GM21825 (cell line): ENCODE measurements at regions not wholly inside any gene's neighbourhood (a gene's known extent, or its start where the extent isn't known, plus 50 kb on each side); places are given as distances from the start of the nearest gene placed in this dataset.

Source experiments
- ATAC-seq: cut with Tn5 transposase; IDR thresholded peaks from one replicate; pipeline ENCODE4 v1.9.1; 2021; ENCODE audit warnings: mild to moderate bottlenecking, moderate library complexity; ENCODE audit not compliant: unreplicated experiment

DNA sequence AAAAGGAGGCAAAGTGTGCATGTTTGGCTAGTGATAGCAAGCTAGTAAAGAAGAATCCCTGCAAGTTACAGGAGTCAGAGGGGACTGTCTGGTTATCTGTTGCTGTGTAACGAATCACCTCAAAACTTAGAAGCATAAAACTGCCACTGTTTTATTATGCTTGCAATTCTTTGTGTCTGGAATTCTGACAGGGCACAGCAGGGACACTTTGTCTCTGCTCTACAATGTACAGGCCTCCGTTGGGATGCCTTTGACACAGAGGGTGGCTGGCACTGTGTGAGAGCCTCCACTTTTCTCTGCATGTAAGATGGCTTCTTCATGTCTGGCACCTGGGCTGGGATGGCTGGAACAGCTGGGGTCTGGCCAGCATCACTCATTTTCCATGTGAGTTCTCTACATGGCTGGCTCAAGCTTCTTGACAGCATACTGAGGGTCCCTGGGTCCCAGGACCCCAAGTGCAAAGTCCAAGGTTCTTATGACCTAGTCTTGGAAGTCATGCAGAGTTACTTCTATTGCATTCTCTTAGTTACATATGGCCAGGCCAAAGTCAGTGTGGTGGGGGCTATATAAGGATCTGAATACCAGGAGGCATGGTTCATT is 276.9 kb downstream of the RPS24 start:
- ATAC-seq = no peak

DNA sequence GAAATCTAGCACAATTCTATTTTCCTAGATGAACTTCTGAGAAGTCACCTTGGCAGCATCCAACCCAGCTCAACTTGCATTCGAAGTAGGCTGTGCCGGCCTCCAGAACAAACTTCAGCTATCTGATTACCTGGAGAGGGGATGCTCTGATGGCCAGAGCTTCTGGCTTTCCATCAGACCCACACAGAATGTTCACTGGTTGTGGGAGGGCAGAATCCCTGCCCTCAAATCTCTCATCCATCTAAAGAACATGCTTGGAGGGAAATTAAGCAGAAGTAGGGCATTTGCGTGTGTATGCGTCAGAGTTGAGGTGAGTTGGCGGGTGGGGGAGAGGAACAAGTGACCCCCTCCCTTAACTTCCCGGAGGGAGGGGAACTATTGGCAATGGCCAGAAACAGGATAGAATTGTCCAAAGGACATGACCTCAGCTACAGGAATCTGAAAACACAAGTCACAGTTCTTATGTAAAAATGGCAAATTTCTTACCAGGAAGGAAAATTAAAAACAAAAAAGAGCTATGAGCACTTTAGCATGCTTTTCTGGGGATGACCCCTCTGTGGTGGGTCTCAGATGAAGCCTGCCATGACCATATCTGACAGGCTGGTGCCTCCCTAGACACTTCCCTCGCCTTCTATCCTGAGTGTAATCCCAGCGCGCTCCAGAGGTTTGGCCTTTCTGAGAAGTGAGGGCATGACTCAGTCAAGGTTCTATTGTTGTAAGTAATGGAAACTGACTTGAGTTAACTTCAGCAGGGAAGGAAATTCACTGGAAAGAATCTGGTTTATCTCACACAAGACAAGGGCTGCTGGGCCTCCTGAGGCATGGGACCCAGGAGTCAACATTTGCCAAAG is 278.8 kb downstream of the RPS24 start:
- no peak for ATAC-seq

DNA sequence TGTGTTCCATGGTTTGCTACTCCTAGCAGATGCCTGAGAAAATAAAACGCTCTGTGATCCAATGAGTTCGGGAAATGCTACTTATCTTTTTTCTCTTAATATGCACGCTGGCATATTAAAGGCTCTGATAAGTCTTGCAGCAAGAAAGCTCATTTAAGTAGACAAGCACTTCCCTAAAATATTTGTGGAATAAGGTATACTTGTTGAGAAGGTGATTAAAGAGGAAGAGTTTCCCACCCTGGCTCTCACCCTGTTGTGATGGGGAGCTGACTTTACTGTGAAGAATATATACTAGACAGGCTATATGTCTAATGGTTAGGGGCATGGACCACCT is 279.4 kb downstream of the RPS24 start:
- no peak for ATAC-seq

DNA sequence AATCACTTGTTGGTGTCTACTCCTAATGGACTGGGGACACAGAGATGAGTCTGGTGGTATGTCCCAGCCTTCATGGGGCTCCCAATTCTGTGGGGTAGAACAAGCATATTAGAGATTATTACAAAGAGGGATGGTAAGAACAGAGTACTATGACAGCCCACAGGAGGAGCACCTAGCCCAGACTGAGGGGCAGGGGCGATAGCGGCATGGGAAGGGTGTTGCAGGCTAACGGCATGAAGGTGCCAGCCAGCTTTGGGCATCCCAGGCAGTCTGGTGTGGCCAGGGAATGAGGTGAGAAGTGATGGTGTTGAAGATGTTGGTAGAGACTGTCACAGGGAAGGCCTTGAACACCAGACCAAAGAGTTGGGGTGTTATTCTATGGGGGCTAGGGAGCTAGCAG is 280.0 kb downstream of the RPS24 start:
- ATAC-seq = no peak

DNA sequence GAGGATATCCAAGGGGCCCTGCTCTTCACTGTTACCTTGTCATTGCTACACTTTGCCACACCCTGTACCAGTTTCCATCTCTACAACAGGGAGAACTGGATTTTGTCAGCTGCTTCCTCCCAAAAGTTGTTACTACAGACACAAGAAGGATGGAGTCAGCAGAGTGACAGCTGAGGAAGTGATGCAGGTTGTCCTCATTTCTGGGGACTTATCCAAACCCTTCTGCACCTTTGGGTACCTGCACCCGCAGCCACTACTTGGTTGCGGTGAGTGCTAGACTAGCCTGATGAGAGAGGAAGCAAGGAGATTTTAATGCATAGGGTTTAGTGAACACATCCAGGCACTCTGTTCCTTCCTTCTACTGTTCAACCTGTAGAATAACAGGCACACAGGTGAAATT is 281.0 kb downstream of the RPS24 start:
- ATAC-seq = no peak

DNA sequence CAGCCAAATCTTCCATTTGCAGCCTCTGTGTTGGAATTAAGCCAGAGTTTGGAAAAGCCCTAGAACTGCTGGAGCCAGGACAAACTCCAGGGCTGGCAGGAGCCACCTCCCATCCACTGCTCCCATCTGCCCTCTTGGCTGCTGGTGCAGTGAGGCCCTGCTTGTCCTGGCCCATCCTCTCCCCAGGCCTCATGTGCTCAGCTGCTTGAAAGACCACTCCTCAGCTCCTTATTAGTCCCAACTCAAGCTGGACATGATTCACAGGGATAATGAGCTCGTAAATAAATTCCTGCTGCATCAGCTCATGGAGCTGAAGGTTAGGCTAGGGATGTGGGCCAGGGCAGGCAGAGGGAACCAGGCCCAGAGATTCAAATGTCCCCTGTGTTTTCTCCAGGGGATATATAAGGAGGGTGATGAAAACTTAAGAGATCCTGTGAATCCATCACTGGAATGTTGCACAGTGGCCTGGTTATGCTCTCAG is 282.8 kb downstream of the RPS24 start:
- ATAC-seq = no peak

DNA sequence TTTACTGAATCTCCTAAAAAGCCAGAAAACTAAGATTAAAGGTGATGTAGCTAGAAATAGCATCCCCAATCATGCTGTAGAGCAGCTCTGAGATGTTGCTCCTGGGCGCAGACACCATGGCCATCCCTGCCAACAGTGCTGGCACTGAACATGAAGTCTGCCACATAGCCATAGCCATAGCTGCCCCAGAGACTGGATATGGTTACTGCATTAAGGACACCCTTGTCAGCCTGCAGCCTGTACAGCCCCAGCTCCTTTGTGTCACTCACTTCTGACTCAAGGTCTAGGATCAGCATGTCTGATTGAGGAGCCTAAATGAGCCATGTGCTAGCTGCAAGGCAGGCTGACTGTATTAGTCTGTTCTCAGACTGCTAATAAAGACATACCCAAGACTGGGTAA is 284.6 kb downstream of the RPS24 start:
- ATAC-seq = no peak

DNA sequence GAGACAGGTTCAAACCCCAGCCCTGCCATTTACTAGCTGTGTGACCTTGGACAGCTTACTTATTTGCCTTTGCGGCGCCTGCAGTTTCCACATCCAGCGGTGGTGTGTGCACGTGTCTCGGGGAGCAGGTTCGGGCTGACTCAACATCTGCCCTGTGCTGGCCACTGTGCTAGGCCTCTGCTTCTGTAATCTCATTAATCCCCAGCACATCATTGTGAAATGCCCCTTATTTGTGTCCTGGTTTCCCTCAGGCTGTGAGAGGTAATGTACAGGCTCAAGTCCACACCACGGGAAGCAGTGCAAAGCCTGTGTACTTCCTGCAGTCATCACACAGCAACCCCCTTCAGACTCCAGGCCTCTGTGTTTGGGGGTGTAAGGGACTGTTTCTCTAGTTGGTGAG is 285.7 kb downstream of the RPS24 start:
- no peak for ATAC-seq

DNA sequence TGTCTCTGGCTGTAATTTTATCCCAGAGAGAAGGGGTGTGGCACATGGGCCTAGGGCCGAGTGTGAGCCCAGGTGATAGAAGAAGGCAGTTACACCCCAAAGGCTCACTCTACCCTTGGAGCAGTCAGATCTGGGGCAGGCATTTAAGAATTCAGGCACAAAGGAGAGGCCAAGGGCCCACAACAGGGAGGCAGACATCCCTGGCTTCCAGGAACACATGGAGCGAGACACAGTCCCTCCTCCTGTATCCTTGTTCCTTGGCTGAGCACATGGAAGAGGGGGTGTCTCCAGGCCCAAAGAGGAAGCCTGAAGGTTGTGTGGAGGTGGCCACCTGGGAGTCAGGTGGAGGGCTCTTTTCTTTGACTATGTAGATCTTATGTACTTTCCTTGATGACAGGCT is 286.2 kb downstream of the RPS24 start:
- no peak for ATAC-seq

DNA sequence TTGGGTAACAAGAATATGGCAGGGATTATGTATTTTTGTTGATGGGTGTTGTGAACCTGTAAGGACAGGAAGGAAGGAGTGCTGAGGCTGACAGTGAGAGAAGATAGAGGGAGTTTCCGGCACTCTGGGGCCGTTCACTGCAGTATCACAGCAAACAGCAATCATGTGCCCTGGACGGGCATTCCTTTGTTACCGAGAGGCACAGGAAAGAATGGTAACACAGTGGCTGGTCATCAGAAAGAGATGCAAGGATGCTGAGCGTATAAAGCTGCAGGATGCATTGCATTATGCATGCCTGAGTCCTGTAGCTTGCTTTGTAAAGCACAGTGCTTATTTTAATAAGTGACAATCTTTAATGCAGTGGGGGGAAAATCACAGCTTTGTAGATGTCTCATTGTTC is 286.8 kb downstream of the RPS24 start:
- no peak for ATAC-seq

DNA sequence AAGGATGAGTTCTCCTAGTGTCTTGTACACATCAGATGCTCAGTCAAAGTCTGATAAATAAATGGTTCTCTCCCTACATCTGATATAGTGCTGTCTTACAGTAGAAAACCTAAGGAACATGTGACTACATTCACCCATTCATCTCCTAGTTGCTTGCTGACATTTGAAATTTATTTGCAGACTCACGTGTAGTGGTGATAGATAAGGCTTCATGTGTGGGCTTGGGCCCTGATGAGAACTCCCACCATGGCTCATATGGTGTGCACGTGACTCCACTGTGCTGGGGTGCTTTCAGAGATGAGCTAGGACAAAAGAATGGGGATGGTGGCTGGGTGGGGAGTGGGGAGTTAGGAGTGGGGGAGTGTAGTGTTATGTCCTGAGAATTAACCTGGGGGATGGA is 287.3 kb downstream of the RPS24 start:
- ATAC-seq = no peak

DNA sequence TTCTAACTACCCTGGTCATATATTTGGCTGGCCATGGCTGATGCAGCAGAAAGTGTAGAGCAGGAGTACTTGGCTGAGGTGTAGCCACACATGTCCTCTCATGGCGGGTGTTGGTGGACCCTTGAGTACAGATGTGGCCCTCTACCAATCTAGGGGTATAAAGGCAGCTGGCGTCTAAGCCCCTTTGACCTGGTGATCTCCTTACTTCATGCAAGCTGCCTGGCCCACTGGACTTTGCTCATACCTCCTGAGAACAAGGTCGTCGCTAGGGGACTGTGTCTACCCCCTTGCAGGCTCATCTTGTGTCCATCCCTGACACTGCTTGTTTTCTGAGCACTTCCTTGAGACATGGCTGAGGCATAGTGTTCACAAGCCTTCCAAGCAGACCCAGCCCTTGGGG is 287.8 kb downstream of the RPS24 start:
- ATAC-seq = no peak

DNA sequence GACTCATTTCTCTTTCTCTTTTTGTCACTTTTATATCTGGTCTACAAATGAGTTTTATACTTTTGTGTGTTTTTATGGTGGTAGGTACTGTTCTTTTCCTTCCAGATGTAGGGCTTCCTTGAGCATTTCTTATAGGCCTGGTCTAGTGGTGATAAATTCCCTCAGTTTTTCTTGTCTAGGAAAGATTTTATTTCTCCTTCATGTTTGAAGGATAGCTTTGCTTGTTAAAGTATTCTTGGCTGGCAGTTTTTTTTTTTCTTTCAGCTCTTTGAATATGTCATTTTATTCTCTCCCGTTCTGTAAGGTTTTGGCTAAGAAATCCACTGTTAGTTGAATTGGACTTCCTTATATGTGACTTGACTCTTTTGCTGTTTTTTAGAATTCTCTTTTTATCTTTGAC is 292.7 kb downstream of the RPS24 start:
- no peak for ATAC-seq

DNA sequence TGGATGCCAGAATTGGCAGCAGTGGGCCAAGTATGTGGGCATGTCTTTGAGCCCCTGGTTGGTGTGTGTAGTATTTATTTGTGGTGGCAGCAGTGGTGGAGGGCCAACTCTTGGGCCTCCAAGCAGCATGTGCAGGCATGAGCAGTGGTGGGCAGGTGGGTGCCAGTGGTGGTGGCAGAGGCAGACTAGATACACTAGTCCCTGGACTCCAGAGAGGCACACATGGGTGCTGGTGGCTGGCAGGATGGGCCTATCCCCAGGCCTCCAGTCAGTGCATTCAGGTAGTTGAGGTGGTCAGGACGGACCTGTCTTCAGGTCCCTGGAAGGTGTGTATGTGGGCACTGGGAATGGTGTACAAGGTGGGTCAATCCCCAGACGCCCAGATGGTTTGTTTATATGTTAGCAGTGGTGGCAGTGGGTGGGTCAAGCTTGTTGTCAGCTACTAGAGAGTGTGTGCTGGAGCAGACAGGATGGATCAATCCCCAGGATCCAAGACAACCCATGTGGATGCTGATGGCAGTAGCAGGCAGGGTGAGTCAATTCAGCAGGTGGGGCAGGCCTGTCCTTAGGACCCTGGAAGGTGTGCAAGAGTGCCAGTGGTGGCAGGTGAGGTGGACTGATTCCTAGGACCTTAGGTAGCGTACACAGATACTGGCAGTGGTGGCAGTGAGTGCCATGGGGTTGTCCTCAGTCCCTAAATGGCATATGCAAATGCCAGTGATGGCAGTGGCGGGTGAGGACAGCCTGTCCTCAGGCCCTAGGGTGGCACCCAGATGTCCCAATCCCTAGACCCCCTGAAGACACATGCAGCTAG is 294.3 kb downstream of the RPS24 start:
- no peak for ATAC-seq

DNA sequence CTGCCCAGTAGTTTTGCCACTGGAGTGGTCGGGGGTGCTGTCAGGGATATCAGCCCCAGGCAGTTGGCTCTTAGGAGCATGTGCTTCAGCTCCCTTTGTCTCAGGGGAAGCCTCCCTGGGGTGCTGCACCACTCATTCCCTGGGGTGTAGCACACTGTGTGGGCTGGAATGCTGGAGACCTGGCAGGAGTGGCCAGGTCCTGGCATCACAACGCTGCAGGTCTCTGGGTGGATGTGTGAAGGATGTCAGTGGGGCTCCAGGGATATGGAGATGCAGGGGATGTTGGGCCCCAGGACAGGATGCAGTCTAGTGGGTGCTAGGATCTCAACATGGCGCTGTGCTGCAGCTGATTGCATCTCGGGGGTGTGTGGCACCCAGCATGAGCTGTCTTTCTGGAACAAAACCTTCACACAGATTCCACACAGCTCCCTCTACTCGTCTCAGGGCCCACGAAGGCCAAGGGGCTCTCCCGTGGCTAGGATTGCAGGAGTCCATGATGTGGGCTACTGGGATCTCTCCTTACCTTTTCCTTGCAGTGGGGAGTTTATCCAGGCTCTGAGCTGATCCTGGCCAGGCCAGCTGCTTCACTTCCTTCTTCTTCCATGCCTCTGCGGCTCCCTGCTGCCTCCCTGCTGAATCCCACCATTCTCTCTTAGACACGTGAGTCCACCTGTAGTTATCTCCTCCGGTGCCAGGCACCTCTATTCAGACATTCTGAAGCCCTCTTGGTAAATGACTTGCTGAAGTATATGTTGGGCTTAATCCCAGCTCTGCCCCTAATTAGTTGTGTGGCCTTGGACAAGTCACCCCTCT is 295.1 kb downstream of the RPS24 start:
- ATAC-seq = no peak

DNA sequence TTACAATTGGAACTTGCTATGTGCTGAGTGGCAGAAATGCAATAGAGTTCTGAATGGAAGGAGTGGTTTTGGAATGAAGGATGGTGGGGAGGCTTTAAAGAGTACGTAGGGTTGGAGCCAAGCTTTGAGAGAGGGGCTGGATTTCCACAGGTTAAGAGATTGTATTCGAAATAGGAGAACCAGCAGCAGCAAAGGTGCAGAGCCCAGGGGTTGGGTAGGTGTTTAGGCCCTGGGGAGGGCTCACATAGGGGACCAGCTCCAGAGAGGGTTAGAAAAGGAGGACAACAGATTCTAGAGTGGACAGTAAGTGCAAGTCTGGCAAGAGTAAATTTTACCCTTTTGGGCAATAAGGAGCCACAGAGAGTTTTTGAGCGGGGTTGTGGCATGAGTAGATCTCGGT is 297.2 kb downstream of the RPS24 start:
- no peak for ATAC-seq

DNA sequence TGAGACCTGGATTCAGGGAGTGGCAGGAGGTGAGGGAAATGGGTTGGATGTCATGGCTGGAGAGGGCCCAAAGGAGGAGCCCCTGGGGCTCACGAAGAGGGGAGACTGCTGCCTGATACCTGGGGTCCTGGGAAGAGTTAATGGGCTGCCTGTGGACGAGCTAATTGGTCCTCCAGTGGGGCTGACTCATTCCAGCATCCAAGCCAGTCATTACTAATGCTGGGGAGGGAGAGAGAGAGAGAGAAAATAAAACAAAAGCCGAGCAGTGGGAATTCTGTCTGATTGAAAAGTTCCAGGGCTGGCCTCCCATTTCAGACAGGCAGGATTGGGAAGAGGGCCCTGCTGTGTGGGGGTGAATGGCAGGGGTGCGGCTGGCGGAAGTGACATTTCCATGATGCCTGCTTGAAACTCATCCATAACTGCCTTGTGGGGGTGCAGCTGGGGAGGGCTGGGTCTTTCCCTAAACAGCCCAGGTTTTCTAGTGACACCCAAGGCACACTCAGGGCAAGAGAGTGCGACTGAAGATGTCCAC is 297.8 kb downstream of the RPS24 start:
- no peak for ATAC-seq

DNA sequence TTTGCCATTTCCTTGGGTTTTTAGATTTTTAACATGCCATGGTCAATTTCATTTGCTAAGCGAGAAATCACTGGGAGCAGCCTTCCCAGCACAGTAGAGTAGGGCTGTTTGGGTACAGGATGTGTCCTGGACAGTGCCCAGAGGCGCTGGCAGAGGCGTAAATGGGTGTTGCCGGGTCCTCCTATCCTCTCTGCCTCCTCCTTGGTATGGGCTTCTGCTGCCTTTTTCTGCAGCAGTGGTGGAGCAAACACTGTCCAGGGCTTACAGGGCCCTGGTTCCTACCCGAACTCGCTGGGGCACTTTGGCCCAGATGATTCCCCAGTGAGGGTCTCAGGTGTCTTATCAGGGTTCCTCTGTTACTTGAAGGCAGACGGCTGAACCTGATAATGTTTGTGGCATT is 298.3 kb downstream of the RPS24 start:
- no peak for ATAC-seq

DNA sequence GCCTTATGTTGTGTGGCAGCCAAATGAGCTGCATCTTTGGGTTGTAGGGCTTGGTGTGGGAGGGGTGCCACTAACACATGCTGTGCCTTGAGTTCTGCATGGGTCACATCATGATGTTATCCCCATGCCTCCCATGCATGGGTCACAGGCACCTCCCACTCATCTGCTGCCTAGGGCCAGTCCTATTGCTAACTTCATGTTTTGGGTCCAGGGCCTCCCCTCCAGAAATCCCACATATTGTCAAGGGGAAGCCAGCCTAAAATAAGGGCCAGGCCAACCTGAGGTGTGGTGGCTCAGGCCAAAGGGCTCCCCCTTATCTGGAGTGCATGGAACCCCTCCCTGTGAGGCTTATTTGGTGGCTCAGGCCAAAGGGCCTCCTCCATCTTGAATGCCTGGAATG is 299.0 kb downstream of the RPS24 start:
- no peak for ATAC-seq

DNA sequence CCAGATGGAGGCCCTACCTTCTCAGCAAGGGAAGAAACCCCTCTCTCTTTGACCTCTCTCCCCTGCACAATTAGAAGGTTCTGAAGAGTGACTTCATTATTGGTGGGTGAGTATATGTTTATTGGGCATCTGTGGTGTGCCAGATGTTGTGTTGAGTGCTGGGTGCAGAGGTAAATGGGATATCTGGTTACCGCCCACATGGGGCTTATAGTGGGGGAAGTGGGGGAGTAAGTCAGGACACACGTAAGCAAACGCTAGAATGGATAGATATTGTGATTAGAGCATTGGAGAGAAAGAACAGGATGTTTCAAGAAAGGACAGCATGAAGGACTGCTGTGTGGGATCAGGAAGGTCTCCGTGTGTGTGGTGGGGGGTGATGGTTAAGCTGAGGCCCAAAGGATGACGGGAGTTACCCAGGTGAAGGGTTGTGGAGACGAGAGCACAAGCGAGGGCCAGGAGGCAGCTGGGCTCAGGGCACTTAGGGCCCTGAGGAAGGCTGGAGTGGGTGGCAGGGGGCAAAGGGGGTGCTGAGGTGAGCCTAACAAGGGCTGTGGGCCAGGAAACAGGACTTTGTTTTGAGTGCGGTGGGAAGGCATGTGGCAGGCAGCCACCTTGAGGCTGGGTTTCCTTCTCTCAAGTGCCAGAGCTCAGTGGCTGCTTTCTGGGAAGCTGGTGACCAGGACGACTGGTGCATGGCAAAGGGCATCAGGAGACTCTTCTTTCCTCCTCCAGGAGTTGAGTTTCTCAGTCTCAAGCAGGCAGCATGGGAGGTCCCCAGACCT is 299.9 kb downstream of the RPS24 start:
- no peak for ATAC-seq
